Endothelial cell (in vitro differentiated cells): ENCODE measurements at regions not wholly inside any gene's neighbourhood (a gene's known extent, or its start where the extent isn't known, plus 50 kb on each side); places are given as distances from the start of the nearest gene placed in this dataset.

Experiments
- DNase-seq: peaks from one replicate; pipeline ENCODE4 v3.0.0; 2021; ENCODE audit warnings: low spot score
- H3K27ac Mint-ChIP-seq: one replicate; pipeline ENCODE4 v1.8.0; 2021; ENCODE audit warnings: mixed read lengths, inconsistent platforms; ENCODE audit not compliant: unreplicated experiment
- H3K27me3 Mint-ChIP-seq: one replicate; pipeline ENCODE4 v1.8.0; 2021; ENCODE audit warnings: mild to moderate bottlenecking, moderate library complexity, mixed read lengths, inconsistent platforms; ENCODE audit not compliant: unreplicated experiment
- H3K36me3 Mint-ChIP-seq: one replicate; pipeline ENCODE4 v1.8.0; 2021; ENCODE audit warnings: mild to moderate bottlenecking, low read depth, mixed read lengths, inconsistent platforms; ENCODE audit not compliant: unreplicated experiment
- H3K4me1 Mint-ChIP-seq: one replicate; pipeline ENCODE4 v1.8.0; 2021; ENCODE audit warnings: mild to moderate bottlenecking, mixed read lengths, inconsistent platforms; ENCODE audit not compliant: unreplicated experiment
- H3K4me3 Mint-ChIP-seq: one replicate; pipeline ENCODE4 v1.8.0; 2021; ENCODE audit warnings: mild to moderate bottlenecking, mixed read lengths, inconsistent platforms; ENCODE audit not compliant: unreplicated experiment
- H3K9me3 Mint-ChIP-seq: one replicate; pipeline ENCODE4 v1.8.0; 2021; ENCODE audit warnings: mixed read lengths, inconsistent platforms; ENCODE audit not compliant: unreplicated experiment
- TF ChIP-seq, protein P1 (sequence below): fragments of 200-600 bp; sonication (generic); IDR thresholded peaks from one replicate; pipeline ENCODE4 v1.5.0; 2021; ENCODE audit warnings: antibody characterized with exemption; ENCODE audit not compliant: unreplicated experiment

DNA sequence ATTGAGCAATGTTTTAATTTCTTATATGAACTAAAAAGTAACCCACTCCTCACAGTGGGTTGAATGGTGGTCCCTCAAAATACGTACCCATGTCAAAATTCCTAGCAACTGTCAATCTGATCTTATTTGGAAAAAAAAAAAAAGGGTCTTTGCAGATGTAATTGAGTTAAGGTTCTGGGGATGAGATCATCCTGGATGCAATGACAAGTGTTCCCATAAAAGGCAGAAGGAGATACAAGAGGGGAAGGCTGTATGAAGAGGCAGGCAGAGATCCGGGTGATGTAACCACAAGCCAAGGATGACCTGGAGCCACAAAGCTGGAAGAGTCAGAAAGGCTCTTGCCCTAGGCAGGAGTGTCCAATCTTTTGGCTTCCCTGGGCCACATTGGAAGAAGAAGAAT, 516.3 kb upstream of the MKI67 start:
- TF ChIP-seq, protein P1, sequence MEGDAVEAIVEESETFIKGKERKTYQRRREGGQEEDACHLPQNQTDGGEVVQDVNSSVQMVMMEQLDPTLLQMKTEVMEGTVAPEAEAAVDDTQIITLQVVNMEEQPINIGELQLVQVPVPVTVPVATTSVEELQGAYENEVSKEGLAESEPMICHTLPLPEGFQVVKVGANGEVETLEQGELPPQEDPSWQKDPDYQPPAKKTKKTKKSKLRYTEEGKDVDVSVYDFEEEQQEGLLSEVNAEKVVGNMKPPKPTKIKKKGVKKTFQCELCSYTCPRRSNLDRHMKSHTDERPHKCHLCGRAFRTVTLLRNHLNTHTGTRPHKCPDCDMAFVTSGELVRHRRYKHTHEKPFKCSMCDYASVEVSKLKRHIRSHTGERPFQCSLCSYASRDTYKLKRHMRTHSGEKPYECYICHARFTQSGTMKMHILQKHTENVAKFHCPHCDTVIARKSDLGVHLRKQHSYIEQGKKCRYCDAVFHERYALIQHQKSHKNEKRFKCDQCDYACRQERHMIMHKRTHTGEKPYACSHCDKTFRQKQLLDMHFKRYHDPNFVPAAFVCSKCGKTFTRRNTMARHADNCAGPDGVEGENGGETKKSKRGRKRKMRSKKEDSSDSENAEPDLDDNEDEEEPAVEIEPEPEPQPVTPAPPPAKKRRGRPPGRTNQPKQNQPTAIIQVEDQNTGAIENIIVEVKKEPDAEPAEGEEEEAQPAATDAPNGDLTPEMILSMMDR, result no peak
- Mint-ChIP-seq H3K4me1 (no peaks in the 10 kb centered on the region), H3K36me3 (no peaks in the 10 kb centered on the region), H3K27me3 (no peaks in the 10 kb centered on the region), H3K9me3 (no peaks in the 10 kb centered on the region), H3K4me3 (no peak overlapping the region), H3K27ac (no peak overlapping the region)
- DNase-seq, result no peak

DNA sequence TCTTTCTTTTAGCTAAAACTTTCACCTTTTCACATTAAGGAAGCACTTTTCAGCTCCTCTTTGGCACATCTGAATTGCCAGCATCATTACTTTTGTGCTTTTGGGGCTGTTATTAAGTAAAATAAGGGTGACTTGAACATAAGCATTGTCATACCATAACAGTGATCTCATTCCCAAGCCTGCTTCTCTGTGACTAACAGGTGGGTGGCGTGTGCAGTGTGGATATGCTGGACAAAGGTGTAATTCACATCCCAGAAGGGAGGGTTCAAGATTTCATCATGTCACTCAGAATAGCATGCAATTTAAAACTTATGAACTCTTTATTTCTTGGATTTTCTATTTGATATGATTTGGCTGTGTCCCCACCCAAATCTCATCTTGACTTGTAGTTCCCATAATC, 517.4 kb upstream of the MKI67 start:
- no peak overlapping the region for H3K27ac Mint-ChIP-seq
- TF ChIP-seq, protein P1, result no peak
- no peak overlapping the region for H3K4me3 Mint-ChIP-seq
- H3K36me3 Mint-ChIP-seq, result no peaks in the 10 kb centered on the region
- no peaks in the 10 kb centered on the region for H3K4me1 Mint-ChIP-seq
- H3K9me3 Mint-ChIP-seq, result no peaks in the 10 kb centered on the region
- no peaks in the 10 kb centered on the region for H3K27me3 Mint-ChIP-seq
- DNase-seq, result no peak

DNA sequence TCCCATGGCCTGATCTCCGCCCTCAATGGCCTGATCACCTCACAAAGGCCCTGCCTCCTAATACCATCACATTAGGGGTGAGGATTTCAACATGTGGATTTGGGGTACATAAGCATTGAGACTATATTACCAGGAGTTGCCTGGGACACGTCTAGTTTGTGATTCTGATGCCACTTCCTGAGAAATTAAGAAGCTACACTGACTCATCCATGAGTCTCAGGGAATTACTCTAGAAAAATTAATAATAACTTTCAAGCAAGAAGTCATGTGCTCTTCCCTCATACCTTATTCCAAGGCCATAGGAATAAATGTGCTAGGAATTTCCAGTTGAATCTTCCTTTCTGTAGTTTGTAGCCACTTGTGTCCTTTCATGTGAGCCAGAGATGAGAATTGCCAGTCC, 519.3 kb upstream of the MKI67 start:
- Mint-ChIP-seq H3K27ac (no peak overlapping the region), H3K27me3 (no peaks in the 10 kb centered on the region), H3K9me3 (no peaks in the 10 kb centered on the region), H3K4me3 (no peak overlapping the region), H3K4me1 (no peaks in the 10 kb centered on the region), H3K36me3 (no peaks in the 10 kb centered on the region)
- TF ChIP-seq, protein P1, result no peak
- no peak for DNase-seq

DNA sequence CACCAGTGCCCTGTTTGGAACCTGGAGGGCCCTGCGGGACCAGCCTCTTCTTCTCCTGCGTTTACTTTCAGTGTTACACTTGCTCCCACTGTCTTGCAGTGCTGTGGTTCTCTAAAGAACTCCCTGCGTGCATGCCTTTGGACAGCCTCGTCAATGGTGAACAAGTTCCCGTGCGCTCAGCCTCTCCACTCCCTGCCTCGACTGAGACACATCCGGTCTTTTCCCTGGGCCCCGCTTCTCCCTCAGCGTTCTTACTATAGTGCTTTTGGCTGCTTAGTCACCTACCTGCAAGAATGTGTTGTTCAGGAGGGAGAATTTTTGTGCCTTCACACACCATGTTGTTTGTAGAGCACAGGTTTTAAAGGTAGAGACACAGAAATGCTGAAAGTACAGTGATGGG, 520.7 kb upstream of the MKI67 start:
- no peak for DNase-seq
- TF ChIP-seq, protein P1, result no peak
- Mint-ChIP-seq H3K9me3 (no peaks in the 10 kb centered on the region), H3K36me3 (no peaks in the 10 kb centered on the region), H3K4me3 (no peak overlapping the region), H3K27ac (no peak overlapping the region), H3K27me3 (no peaks in the 10 kb centered on the region), H3K4me1 (no peaks in the 10 kb centered on the region)

DNA sequence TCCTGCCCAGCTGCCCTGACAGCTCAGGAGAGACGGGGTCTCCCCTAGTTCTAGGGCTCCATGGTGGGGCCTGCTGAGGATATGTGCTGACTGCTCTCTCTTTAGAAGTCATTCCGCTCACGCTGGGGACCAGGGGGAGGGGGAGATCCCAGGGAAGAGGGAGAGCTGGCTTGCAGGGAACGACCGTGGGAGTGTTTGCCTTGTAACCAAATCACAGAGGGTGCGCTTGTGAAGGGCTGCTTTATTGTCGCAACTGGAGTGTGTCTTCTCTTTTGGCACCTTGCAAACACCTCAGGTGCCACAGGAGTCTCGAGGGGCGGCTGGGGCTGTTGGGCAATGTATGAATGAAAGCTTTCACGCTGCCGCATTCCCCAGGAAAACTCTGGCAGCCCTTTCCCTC, 531.3 kb upstream of the MKI67 start:
- TF ChIP-seq, protein P1, result no peak
- no peaks in the 10 kb centered on the region for H3K9me3 Mint-ChIP-seq
- H3K27ac Mint-ChIP-seq, result no peak overlapping the region
- no peak for DNase-seq
- H3K4me3 Mint-ChIP-seq, result no peak overlapping the region
- no peaks in the 10 kb centered on the region for H3K27me3 Mint-ChIP-seq
- H3K36me3 Mint-ChIP-seq, result no peaks in the 10 kb centered on the region
- no peaks in the 10 kb centered on the region for H3K4me1 Mint-ChIP-seq
